ENCODE measurements at regions not wholly inside any gene's neighbourhood (a gene's known extent, or its start where the extent isn't known, plus 50 kb on each side); places are given as distances from the start of the nearest gene placed in this dataset.
"Not testable (repeated sequence)": the region's sequence is repeated elsewhere in the genome, so short reads cannot be mapped to it uniquely, and the experiment has no call there.

GRCh38 chr2:192969055-192969454 is 774.3 kb upstream of the TMEFF2 start:
- Histone ChIP-seq H3K9ac (ENCODE audit: insufficient read depth, low read length, poor library complexity, severe bottlenecking) (no peak overlapping the region), H3K9me3 (replicated peaks in 1 of 2; ENCODE audit: control insufficient read depth in 1 of 2, insufficient read depth in 1 of 2, low read length in 2 of 2) (no peaks in the 10 kb centered on the region), H3K36me3 (replicated peaks in 1 of 2; ENCODE audit: control insufficient read depth in 1 of 2, insufficient read depth in 2 of 2, low read length in 2 of 2) (no peaks in the 10 kb centered on the region), H3K4me3 (replicated peaks in 1 of 3; ENCODE audit: low read depth in 2 of 3, low read length in 3 of 3) (no peak overlapping the region), H3K4me2 (replicated peaks; ENCODE audit: extremely low read depth, low read length, poor library complexity, severe bottlenecking) (no peak overlapping the region), H3K4me1 (ENCODE audit: control insufficient read depth in 1 of 2, insufficient read depth in 2 of 2, low read length in 2 of 2) (no peaks in the 10 kb centered on the region), H3K27ac (ENCODE audit: low read depth in 1 of 2, low read length in 2 of 2) (no peak overlapping the region), H4K20me1 (ENCODE audit: insufficient read depth, low read length) (no peaks in the 10 kb centered on the region), H3K79me2 (ENCODE audit: insufficient read depth, low read length) (no peaks in the 10 kb centered on the region), H3K27me3 (ENCODE audit: control insufficient read depth in 2 of 2, insufficient read depth in 2 of 2, low read length in 2 of 2) (no peaks in the 10 kb centered on the region), H2AFZ (ENCODE audit: insufficient read depth, low read depth, low read length, poor library complexity, severe bottlenecking) (no peak overlapping the region)
- Mint-ChIP-seq H3K27me3 (ENCODE audit: low read depth in 3 of 3) (no peaks in the 10 kb centered on the region), H3K36me3 (no peaks in the 10 kb centered on the region), H3K4me3 (no peak overlapping the region), H3K4me1 (no peaks in the 10 kb centered on the region), H3K27ac (no peak overlapping the region), H3K9me3 (peaks cover 0 to 4% (median 0%) of the 10 kb centered on the region in 7 donors)
- DNase-seq = no peak
- no peak for TF ChIP-seq CTCF (IDR thresholded peaks at IDR 0.05)
- WGBS (ENCODE audit: insufficient coverage) = no CpG with 5 or more reads among the region's 2 CpGs
- intact Hi-C loops (cut with micrococcal nuclease) = no loop called here

GRCh38 chr2:192960945-192961344 is 766.2 kb upstream of the TMEFF2 start:
- DNase-seq = no peak
- H4K20me1 ChIP-seq (ENCODE audit: insufficient read depth, low read length) = no peaks in the 10 kb centered on the region
- H3K4me1 ChIP-seq (ENCODE audit: control insufficient read depth in 1 of 2, insufficient read depth in 2 of 2, low read length in 2 of 2) = no peaks in the 10 kb centered on the region
- H3K4me2 ChIP-seq (replicated peaks; ENCODE audit: extremely low read depth, low read length, poor library complexity, severe bottlenecking) = no peak overlapping the region
- no peaks in the 10 kb centered on the region for H3K79me2 ChIP-seq (ENCODE audit: insufficient read depth, low read length)
- Mint-ChIP-seq H3K4me3 (no peak overlapping the region), H3K9me3 (peaks cover 3 to 10% (median 6%) of the 10 kb centered on the region in 7 donors), H3K4me1 (no peaks in the 10 kb centered on the region), H3K36me3 (no peaks in the 10 kb centered on the region), H3K27me3 (ENCODE audit: low read depth in 3 of 3) (peaks cover 0 to 2% (median 0%) of the 10 kb centered on the region in 3 donors), H3K27ac (no peak overlapping the region)
- no peak for TF ChIP-seq CTCF (IDR thresholded peaks at IDR 0.05)
- no peak overlapping the region for H2AFZ ChIP-seq (ENCODE audit: insufficient read depth, low read depth, low read length, poor library complexity, severe bottlenecking)
- H3K27ac ChIP-seq (ENCODE audit: low read depth in 1 of 2, low read length in 2 of 2) = no peak overlapping the region
- H3K27me3 ChIP-seq (ENCODE audit: control insufficient read depth in 2 of 2, insufficient read depth in 2 of 2, low read length in 2 of 2) = no peaks in the 10 kb centered on the region
- intact Hi-C loops (cut with micrococcal nuclease) = no loop called here
- H3K36me3 ChIP-seq (replicated peaks in 1 of 2; ENCODE audit: control insufficient read depth in 1 of 2, insufficient read depth in 2 of 2, low read length in 2 of 2) = no peaks in the 10 kb centered on the region
- WGBS (ENCODE audit: insufficient coverage) = no CpG with 5 or more reads among the region's 3 CpGs
- H3K9me3 ChIP-seq (replicated peaks in 1 of 2; ENCODE audit: control insufficient read depth in 1 of 2, insufficient read depth in 1 of 2, low read length in 2 of 2) = peaks cover 5 to 10% of the 10 kb centered on the region in 2 donors
- H3K9ac ChIP-seq (ENCODE audit: insufficient read depth, low read length, poor library complexity, severe bottlenecking) = no peak overlapping the region
- H3K4me3 ChIP-seq (replicated peaks in 1 of 3; ENCODE audit: low read depth in 2 of 3, low read length in 3 of 3) = no peak overlapping the region

GRCh38 chr2:192958615-192959014 is 763.9 kb upstream of the TMEFF2 start:
- H3K36me3 ChIP-seq (replicated peaks in 1 of 2; ENCODE audit: control insufficient read depth in 1 of 2, insufficient read depth in 2 of 2, low read length in 2 of 2); H3K27me3 ChIP-seq (ENCODE audit: control insufficient read depth in 2 of 2, insufficient read depth in 2 of 2, low read length in 2 of 2); H3K36me3 Mint-ChIP-seq; H4K20me1 ChIP-seq (ENCODE audit: insufficient read depth, low read length); H3K79me2 ChIP-seq (ENCODE audit: insufficient read depth, low read length); H3K9me3 ChIP-seq (replicated peaks in 1 of 2; ENCODE audit: control insufficient read depth in 1 of 2, insufficient read depth in 1 of 2, low read length in 2 of 2); H3K27ac ChIP-seq (ENCODE audit: low read depth in 1 of 2, low read length in 2 of 2); H3K27me3 Mint-ChIP-seq (ENCODE audit: low read depth in 3 of 3); DNase-seq; H3K9ac ChIP-seq (ENCODE audit: insufficient read depth, low read length, poor library complexity, severe bottlenecking); H3K27ac Mint-ChIP-seq; H2AFZ ChIP-seq (ENCODE audit: insufficient read depth, low read depth, low read length, poor library complexity, severe bottlenecking); H3K4me2 ChIP-seq (replicated peaks; ENCODE audit: extremely low read depth, low read length, poor library complexity, severe bottlenecking); H3K4me3 ChIP-seq (replicated peaks in 1 of 3; ENCODE audit: low read depth in 2 of 3, low read length in 3 of 3); H3K4me3 Mint-ChIP-seq; H3K4me1 Mint-ChIP-seq; H3K4me1 ChIP-seq (ENCODE audit: control insufficient read depth in 1 of 2, insufficient read depth in 2 of 2, low read length in 2 of 2); intact Hi-C loops (cut with micrococcal nuclease): not testable (repeated sequence)
- 80% methylated on average over 2 of the region's 7 CpGs for WGBS (ENCODE audit: insufficient coverage)
- H3K9me3 Mint-ChIP-seq = peaks cover 3 to 11% (median 6%) of the 10 kb centered on the region in 7 donors

All from CD14-positive monocyte (primary cell).